ENCODE measurements at regions not wholly inside any gene's neighbourhood (a gene's known extent, or its start where the extent isn't known, plus 50 kb on each side); places are given as distances from the start of the nearest gene placed in this dataset.
"Not testable (repeated sequence)": the region's sequence is repeated elsewhere in the genome, so short reads cannot be mapped to it uniquely, and the experiment has no call there.

DNA sequence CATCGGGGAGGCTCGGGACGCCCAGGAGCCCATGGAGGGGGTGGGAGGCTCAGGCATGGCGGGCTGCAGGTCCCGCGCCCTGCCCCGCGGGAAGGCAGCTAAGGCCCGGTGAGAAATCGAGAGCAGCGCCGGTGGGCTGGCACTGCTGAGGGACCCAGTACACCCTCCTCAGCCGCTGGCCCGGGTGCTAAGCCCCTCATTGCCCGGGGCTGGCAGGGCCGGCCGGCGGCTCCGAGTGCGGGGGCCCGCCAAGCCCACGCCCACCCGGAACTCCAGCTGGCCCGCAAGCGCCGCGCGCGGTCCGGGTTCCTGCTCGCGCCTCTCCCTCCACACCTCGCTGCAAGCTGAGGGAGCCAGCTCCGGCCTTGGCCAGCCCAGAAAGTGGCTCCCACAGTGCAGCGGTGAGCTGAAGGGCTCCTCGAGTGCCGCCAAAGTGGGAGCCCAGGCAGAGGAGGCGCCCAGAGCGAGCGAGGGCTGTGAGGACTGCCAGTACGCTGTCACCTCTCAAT is 195.0 kb upstream of the PIK3R1 start:
- not testable (repeated sequence) for ATAC-seq

DNA sequence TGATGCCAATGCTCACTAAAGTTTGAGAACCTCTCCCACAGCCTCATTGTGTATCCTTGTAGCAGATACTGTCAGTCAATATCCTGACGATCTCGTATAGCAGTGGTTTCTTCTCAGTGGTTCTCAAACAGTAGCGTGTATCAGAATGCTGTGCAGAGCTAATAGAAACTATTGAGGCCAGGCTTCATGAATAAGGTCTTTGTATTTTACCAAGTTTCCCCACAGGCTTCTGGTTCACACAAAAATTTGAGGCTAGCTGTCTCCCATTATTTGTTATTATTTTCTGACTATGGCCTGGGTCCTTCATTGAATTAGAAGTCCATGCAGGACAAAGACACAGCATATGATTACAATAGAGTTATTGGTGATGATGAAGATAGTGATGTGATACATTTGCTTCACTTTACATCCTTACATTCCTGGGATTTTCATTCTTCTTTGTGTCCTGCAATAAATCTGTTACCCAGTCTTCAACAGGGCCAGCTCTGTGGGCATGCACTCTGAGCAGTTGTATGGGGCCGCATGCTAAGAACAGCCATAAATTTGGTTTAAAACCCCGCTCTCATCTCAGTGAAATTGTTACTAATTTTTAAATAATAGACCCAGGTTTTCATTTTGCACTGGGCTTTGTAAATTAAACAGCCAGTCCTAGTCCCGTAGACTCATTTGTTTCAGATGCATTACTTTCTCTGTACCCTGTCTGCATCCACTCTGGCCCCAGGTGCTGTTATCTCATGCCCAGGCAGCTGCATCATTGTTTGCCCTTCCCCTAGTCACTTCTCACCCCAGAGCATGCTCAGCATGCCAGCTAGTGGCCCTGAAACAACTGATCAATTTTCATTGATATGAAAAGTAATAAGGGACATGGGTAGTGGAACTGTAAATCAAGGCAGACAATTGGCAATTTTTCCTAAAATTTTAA is 199.9 kb upstream of the PIK3R1 start:
- ATAC-seq = no peak

DNA sequence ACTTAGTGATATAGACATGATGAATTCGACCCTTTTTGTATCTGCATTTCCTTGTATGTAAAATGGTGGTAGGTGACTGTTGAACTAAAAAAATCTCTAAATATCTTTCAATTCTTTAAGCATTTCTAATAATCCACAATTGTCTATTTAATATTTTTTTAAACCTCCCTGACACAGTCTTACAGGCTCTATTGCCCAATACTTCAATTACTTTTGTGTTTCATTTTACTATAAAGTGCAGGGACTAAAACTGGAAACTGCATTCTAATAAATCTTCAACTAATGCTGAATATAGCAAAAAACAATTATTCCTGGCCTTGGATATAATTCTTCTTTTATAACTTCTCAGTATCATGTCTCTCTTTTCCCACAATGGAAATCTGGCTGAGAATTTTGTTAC is 202.7 kb upstream of the PIK3R1 start:
- ATAC-seq = no peak

DNA sequence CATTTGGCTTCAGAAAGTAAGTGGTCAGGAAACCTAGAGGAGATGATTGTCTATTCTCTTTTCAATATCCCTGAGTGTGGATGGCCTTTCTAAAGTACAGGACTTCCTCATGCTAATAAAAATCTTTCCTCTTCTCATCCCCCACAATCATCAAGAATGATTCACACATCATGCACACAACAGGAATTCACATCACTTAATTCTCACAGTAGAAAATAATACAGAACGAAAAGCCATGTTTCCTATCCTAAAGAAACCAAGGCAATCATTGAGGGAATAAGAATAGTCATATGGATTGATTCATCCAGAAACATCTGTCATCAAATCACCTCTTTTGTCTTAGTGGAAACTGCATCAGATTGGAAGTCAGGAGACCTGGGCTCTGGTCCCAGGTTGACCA is 203.1 kb upstream of the PIK3R1 start:
- no peak for ATAC-seq

DNA sequence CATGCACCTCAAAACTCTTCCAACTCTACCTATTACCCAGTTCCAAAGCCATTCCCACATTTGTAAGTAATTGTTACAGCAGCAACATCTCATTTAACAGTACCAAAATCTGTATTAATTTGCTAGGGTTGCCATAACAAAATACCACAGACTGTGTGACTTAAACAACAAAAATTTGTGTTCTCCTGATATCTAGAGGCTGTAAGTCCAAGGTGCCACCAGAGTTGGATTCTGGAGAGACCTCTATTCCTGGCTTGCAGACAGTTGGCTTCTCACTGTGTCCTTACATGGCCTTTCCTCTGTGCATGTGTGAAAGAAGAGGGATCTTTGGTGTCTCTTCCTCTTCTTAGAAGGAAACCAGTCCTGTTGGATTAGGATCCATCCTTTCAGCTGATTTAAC is 203.8 kb upstream of the PIK3R1 start:
- ATAC-seq = no peak

DNA sequence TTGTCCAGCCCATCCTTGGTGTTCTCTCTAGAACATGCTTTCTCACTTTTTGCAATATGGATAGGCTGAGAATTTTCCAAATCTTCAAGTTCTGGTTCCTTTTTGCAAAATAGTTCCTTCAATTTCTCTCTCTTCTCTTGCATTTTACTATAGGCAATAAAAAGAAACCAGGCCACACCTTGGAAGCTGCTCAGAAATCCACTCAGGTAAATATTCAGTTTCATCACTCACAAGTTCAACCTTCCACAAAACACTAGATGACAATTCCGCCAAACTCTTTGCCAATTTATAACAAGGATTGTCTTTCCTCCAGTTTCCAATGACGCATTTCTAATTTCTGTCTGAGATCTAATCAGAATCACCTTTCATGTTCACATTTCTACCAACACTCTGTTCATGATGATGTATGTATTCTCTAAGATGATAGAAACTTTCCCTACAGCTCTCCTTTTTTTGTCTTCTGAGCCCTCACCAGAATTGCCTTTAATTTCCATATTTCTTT is 204.2 kb upstream of the PIK3R1 start:
- ATAC-seq = no peak

DNA sequence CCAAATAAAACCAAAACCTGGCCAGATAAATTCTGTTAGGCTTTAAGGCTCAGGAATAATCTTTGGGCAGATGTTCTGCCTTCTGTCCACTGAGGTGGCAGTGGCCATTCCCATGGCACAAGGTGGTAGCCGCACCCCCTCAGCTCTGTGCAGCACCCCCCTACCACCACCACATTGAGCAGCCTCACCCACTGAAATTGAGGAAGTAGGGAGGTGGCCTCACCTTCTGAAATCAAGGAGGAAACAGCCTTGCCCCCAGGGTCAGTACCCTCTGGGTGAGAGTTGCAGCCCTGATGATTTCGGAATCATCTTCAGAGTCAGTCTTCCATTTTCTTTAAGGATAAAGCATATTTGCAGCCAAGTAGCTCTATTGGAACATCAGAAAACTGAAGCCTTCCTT is 204.8 kb upstream of the PIK3R1 start:
- no peak for ATAC-seq

DNA sequence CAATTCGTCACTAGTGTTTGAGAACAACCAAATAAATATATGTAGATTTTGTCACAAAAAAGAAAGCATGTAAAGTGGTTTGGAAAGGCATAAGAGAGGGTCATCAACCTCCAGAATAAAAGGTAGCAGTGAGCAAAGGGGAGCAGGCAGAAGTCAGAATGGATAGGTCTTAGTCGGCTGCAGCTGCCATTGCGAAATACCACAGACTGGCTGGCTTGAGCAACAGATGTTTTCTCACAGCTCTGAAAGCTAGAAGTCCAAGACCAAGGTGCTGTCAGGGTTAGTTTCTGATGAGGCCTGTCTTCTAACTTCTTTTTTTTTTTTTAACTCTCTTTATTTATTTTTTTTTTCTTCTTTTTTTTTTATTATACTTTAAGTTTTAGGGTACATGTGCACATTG is 208.1 kb upstream of the PIK3R1 start:
- ATAC-seq = no peak

DNA sequence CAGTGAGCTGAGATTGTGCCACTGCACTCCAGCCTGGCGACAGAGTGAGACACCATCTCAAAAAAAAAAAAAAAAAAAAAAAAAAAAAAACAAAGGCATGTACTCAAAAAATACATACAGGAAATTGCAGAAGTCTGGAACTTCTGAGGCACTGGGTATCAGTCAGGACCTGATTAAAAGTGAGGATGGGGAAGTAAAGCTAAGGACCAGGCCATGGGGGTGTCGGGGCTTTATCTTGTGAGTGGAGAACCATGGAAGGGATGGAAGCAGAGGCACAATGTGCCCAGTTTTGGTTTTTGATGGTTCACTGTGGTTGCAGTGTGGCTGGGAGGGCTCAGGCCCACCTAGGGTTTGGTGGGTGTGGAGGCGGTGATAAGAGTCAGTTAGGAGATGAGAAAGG is 212.7 kb upstream of the PIK3R1 start:
- no peak for ATAC-seq

DNA sequence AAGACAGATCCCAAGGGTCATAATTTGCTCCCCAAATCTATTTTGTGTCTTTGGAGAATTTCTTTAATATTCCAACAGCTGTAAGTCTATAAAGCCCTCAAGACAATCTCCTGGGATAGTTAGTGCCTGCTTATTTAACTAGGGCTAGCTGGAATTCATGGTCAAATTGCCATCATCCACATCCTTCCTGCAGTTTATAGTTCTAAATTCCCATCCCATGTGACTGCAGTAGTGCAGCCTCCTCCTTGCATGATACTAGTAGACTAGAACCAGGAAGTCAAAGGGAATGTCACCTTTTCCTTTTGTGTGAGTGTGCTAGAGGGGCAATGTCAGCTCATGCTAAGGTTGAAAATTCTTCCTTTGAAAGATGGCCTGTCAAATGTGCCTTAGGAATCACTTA is 214.8 kb upstream of the PIK3R1 start:
- ATAC-seq = no peak

DNA sequence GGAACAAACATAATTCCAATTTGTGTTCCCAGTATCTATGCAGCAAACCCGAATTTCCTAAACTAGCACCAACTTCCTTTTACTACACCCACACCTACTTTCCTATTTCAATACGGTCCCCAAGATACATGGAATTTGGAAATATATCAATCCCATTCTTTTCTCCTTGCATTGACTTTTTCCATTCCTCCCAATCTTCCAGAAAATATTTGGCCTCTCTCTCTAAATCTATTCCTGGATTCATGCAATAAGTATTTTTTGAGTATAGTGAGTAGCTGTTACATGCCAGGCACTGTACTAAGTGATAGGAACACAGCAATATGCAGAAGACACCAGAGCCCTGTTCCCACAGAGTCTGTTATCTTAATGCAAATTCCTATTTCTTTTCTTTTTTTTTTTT is 216.2 kb upstream of the PIK3R1 start:
- ATAC-seq = no peak

DNA sequence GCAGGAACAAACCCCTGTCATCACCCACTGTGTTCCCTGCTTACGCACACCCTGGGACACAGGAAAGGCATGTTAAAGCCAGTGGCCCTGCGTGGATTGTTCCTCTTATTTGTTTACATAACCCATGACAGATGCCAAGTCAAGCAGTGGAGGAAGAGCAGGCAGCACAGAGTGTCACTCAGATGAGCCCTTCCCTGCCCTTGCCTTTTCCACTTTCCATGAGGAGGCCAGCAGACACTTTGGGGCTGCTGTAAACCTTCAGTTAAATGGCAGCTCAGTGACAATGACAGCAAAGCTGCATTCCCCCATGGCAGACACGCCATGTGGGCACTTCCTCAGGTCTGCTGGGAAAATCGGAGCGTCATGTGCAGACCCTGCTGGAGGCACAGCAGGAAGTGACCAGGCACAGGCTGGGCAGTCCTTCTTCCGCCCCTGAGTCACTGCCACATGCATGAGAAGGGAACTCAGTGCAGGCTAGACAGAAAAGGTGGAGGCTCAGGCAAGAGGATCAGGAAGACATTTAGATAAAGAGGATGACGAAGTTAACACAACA is 216.8 kb upstream of the PIK3R1 start:
- peak; percentile 66 for ATAC-seq

DNA sequence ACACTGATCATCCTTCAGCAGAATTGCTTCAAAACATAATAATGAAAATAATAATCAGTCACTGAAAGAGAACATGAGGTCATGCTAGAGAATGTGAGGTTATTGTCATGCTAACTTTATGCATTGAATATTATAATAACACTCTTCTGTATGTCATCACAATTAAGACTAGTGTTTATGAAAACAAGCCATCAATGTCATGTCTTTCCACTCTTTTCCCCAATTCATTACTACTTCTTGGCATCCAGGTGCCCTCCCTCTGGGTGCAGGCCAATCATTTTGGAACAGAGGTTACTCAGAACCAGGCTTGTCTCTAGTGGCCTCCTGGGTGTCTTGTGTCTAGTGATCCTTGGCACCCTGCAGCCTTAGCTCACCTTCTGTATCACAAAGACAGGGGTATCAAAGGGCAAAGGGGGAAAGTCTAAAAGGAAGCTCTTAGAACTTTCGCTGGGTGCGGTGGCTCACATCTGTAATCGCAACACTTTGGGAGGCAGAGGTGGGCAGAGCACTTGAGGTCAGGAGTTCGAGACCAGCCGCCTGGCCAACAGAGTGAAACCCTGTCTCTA is 217.6 kb upstream of the PIK3R1 start:
- no peak for ATAC-seq

DNA sequence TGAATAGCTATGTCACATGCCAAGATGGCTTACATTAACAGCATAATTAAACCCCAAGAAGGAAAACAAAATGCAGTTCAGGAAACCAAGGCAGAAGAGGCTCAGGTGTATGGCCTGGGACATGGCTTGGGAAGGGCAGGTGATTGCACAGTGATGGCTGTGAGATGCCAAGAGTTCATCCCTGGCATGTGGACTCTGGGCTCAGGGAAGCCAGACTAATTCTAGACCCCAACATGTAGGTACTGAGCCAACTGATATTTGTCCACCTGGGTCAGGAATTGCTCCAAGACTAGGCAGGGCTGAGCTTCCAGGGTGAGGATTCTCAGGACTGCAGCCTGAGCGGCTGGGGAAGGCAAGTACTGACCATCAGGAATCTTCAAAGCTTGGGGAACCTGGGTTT is 218.4 kb upstream of the PIK3R1 start:
- no peak for ATAC-seq

DNA sequence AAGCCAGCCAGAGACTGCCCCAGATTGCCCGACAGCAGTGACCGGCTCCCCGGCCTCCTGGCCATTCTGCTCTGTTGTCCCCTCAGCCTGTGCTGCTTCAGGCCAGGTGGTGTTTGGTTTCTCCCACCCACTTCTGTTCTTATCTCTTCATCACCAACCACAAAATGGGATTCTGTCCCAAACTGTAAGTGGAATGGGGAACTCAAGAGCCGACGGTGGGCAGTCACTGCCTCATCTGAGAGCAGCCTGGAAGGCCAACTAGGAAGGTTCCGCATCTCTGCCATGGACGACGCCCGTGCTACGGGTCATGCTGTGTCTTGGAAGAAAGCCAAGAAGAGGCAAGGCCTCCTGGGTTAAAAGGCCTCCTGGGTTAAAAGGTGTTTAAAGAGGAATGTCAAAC is 219.0 kb upstream of the PIK3R1 start:
- ATAC-seq = no peak

DNA sequence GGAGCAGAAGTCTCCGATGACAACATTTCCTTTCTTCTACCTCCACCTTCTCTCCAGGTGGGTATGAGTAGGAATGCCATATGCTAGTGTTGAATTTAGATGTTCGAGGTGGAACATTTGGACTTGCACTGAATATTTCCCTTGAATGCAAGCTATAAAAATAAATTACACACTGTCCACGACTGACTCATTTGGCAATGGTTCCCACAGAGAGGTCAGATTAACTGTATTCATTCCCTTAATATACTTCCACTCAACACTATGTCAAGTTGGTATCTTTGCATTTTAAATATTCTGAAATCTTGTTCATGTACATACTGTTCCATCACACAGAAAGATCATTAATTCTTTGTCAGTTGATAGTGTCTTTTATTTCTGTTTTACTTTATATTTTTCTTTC is 222.6 kb upstream of the PIK3R1 start:
- no peak for ATAC-seq

DNA sequence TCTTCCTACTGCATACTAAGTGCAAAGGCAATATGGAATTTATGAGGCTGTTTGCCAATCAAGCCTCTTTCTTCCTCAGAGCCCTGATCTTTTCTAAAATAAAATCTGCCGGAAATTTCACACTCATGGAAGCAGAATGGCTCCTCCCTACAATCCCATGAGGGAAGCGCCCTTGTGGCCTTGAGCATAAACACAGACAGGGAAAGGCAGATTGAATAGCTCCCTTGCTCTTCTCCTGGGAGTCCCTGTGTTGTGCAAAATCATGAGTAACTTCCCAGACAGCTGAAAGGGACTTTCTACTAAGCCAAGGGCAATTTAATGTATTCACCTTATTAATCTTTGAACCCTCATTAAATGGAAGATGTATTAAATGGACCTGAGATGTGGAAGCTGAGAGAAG is 226.1 kb upstream of the PIK3R1 start:
- no peak for ATAC-seq

DNA sequence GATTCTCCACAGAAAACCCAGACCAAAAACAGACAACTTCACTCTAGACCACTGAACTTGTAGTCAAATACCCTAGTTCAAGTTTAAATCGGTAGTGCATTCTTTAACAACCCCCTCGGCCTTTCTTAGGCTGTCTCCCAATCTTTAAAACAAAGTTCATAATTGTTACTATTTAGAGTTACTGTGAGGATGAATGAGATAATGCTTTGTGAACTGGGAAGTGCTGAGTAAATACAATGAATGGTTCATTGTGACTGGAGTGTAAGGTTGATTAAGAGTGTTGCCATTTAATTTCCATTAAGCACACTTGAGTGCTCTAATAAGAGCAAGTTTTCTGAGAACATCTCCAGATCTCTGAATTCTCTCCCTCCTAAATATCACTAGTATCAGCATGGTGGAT is 228.8 kb upstream of the PIK3R1 start:
- no peak for ATAC-seq

DNA sequence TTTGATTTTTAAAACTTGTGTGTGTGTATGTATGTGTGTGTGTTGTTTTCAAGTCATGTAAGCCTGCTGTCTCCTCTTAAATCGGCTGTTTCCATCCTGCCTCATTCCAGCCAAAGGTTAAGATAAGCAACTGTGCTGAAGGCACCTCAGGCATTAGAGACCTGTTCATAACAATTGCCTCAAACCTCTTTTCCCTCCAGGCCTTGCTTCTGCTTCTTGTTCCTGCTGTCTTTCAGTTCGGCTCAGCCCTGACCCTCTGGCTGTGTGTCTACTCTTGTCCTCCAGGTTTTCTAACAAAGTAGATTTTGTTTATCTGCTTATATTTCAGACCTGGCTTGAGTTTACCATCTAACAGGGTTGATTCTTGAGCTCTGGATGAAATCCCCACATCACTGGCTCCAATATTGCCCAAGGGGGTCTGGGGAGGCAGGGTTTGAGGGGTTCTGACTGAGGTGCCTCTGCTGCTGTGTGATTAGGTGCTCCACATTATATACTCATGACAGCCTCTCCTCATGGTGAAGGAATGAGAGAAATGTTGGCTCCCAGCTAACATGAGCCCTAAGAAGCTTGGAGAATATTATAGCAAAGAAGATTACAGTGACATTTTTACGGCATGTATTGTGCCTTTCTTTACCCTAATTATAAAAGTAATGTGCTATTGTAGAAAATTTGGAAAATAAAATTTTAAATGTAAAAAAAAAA is 229.7 kb upstream of the PIK3R1 start:
- ATAC-seq = no peak

DNA sequence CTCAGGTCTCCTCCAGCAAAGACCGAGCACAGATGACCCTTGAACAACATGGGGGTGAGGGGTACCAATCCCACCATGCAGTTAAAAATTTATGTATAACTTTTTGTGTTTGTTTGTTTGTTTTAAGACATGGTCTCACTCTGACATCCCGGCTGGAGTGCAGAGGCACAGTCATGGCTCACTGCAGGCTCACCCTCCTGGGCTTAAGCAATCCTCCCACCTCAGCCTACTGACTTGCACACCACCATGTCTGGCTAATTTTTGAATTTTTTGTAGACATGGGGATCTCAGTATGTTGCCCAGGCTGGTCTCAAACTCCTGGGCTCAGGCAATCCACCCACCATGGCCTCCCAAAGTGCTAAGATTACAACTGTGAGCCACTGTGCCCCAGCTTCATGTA is 231.0 kb upstream of the PIK3R1 start:
- ATAC-seq = no peak

DNA sequence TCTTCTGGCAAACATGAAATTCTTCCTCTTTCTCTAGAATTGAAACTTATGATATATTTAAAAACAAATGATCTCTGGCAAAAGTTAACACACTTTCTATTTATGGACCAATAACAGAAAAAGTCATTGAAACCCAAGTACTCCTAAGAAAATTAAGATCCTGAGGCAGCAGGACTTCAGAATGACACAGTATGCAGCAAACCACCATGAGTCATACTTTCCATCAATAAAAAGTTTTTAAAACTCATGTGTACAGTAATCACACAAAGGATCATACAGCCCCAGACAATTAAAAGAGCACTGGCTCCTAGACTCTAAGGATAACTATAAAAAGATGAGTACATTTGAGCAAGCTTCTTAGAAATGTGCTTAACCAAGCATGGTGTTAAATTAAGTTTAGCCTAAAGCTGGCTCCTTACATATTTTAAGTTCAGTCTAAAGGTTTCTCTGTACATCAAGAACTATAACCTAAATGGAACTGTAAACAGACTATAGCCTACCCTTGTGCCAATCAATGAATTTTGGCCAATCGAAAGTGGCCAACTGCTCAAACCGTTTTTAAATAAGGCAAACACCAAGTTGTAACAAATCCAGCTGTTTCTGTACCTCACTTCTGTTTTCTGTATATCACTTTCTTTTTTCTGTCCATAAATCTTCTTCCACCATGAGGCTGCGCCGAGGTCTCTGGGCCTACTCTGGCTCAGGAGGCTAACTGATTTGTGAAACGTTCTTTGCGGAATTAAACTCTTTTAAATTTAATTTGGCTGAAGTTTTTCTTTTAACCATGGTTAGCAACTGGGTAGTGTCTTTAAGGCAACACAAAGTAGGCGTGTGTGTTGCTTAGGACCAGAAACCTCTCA is 232.1 kb upstream of the PIK3R1 start:
- no peak for ATAC-seq

DNA sequence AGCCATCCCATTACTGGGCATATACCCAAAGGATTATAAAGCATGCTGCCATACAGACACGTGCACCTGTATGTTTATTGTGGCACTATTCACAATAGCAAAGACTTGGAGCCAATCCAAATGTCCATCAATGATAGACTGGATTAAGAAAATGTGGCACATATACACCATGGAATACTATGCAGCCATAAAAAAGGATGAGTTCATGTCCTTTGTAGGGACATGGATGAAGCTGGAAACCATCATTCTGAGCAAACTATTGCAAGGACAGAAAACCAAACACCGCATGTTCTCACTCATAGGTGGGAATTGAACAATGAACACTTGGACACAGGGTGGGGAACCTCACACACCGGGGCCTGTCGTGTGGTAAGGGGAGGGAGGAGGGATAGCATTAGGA is 233.4 kb upstream of the PIK3R1 start:
- not testable (repeated sequence) for ATAC-seq

All from esophagus mucosa (tissue), 1 donor.